ENCODE measurements at regions not wholly inside any gene's neighbourhood (a gene's known extent, or its start where the extent isn't known, plus 50 kb on each side); places are given as distances from the start of the nearest gene placed in this dataset.
"Not testable (repeated sequence)": the region's sequence is repeated elsewhere in the genome, so short reads cannot be mapped to it uniquely, and the experiment has no call there.

DNA sequence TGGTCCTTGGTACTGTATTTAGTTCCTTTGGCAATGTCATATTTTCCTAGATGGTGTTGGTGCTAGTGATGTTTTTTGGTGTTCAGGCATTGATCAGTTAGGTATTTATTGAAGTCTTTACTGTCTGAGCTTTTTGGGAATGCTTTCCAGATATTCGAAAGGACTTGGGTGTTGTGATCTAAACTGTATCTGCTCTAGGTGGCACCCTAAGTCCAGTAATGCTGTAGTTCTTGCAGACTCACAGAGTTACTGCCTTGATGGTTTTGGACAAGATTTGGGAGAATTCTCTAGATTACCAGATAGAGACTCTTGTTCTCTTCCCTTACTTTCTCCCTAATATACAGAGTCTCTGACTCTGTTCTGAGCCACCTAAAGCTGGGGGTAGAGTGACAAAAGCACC lies 513.6 kb upstream of the PITX2 start:
- DNase-seq (ENCODE audit: low read depth) = no peak

DNA sequence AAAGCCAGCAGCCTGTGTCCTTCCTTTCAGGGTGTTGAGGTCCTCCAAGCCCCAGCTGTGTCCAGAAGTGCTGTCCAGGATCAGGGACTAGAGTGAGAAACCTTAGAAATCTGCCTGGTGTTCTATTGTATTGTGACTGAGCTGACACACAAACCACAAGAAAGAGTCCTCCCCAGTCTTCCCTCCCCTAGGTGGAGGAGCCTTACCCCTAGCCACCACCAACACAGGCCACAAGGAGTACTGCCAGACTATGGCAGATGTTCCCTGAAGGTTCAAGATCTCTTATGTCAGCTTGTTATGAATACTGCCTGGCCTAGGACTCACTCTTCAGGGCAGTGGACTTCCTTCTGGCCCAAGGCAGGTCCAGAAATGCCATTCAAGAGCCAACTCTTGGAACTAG lies 514.1 kb upstream of the PITX2 start:
- no peak for DNase-seq (ENCODE audit: low read depth)

DNA sequence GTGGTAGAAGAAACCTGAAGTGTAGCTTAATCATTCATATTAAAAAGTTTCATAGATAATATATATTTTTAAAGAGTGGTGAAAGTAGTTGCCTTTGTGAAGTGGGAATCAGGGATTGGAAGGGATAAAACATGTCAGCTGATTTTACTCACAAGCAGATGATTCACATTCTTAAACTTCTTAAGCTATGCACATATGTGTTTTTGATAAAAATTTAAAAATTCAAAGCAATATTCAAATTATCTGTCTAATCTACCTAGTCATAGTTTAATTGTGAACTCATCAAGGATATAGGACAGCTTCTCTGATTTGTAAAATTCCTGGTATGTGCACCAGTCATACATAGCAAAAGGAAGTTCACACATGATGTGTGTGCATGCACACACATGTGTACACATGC lies 520.6 kb upstream of the PITX2 start:
- no peak for DNase-seq (ENCODE audit: low read depth)

DNA sequence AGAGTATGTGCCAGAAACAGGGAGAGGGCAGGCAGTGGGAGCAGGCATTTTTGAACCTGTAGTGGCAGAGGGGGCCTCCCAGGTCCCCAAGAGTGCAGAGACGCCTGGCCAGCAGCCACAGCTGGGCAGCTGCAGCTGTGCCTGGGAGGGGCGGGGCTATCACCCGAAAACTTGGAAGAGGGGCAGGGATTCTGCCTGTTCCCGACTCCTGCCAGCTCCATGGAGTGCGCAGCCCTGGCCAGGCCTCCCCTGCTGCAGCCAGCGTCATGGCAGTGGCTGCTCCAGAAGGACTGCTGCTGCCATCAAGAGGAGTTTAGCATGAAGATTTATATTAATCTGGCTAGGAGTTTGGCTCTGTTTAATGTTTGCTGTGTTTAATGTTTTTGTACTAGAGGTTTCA lies 532.1 kb upstream of the PITX2 start:
- DNase-seq (ENCODE audit: low read depth) = no peak

DNA sequence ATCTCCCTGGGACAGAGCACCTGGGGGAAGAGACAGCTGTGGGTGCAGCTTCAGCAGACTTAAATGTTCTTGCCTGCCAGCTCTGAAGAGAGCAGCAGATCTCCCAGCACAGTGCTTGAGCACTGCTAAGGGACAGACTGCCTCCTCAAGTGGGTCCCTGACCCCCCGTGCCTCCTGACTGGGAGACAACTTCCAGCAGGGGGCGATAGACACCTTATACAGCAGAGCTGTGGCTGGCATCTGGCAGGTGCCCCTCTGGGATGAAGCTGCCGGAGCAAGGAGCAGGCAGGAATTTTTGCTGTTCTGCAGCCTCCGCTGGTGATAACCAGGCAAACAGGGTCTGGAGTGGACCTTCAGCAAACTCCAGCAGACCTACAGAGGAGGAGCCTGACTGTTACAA lies 541.7 kb upstream of the PITX2 start:
- DNase-seq (ENCODE audit: low read depth) = not testable (repeated sequence)

DNA sequence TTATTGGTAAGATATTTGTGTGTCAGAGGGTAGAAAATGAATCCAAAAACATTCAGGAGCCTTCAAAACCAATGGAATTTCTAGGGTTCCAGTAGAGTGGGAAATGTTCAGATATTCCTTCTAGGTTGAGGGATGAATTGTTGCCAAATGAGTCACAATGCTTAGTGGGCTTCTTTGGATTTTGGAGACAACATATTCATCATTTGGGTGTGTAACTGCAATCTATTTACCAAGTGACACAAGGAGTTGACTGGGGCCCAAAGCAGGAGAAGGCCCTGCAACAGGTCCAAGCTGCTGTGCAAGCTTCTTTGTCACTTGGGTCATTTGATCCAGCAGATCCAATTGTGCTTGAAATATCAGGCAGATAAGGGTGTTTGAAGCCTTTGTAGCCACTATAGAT lies 551.5 kb upstream of the PITX2 start:
- no peak for DNase-seq (ENCODE audit: low read depth)

DNA sequence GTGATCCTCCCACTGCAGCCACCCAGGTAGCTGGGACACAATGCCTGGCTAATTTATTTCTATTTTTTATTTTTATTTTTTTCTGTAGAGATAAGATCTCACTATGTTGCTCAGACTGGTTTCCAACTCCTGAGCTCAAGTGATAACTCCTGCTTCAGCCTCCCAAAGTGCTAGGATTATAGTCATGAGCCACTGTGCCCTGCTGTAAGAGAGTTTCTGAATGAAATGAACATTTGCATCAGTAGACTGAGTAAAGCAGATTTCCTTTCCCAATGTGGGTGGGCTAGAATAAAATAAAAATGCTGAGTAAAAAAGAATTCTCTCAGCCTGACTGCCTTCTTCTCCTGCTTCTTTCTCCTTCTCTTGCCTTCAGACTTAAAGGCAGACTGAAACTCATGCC lies 555.4 kb upstream of the PITX2 start:
- DNase-seq (ENCODE audit: low read depth) = no peak

DNA sequence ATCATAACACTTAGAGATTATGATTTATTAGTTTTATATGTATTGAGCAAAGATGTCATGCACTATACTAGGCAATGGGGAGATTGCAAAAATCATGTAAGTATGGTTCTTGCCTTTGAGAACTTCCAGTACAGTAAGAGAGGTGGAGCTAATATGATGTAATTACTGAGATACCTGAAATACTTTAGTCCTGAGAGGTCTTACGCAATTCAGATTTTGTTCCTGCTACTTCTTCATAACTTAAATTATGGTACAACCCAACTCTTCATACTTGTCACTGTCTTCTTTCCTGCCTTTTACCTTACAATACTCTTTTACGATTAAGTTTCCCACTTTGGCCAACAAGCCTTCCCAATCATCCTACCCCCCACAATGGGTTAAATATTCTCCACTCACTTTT lies 564.2 kb upstream of the PITX2 start:
- DNase-seq (ENCODE audit: low read depth) = no peak

DNA sequence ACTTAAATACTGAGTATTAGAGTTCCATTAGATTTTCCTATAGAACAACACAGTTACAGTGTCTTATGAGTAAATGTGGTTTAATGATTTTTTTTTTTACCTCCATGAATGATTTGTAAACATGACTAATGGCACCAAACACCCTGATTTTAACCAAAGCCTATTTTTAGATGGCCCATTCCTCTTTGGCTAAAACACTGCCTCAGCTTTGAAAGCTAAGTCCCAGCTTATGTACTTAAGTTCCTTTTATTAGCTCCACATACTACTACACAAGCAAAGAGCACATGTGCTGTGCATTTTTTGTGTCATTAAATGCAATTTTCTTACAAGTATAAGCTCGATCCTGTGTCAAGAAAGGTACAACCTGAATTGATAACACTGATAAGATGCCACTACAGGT lies 575.6 kb upstream of the PITX2 start:
- DNase-seq (ENCODE audit: low read depth) = no peak

DNA sequence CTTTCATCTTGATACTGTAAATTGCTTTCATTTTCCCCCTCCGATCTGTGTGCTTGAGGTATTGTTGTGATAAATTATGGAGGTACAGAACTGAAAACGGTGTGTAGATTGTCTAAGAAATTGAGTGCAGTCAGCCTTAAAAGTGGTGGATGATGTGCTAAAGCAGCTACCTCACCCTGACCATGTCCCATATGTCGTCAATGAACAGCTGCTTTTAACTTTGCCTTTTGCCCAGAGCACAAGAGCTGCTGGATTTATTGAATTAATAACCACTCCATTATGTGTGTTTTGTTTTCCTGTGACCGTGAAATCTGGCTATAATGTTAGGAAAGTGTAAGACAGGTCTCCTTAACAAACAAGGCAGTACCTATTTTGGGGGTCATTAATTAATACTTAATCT lies 581.9 kb upstream of the PITX2 start:
- DNase-seq (ENCODE audit: low read depth) = no peak

DNA sequence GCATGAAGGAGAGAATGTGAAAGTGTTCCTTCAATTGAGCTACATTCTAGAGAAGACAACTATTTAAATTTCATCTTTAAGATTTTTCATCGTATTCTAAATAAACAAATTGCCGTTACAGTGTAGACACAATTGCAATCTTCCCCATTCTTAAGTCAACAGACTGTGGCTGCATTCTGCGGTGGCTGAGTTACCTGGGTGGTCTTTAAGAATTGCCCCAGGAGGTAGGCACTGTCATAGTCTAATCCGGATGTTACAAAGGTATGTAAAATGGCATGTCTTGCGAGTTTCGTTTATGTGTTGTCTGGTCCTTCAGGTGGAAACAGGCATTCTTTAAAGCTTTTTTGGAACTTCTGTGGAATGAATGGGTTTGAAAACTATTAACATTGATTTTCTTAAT lies 586.1 kb upstream of the PITX2 start:
- DNase-seq (ENCODE audit: low read depth) = no peak

DNA sequence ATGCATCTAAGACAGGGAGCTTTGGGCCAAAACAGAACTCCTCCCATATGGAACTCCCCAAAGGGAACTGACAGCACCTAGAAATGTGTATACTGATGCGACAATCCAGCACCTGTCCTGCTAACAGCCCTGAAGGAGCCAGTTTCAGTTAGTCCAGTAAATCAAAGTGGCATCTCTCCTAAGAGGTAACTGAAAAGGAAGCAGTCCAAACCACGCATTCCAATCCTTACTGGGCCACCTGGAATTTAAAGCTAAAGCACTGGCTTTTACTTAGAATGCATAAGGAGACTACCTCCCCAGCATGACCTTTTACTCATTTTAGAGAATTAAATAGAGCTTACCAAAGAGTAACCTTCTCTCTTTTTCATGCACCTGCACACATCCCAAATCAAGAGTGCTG lies 586.8 kb upstream of the PITX2 start:
- DNase-seq (ENCODE audit: low read depth) = no peak

DNA sequence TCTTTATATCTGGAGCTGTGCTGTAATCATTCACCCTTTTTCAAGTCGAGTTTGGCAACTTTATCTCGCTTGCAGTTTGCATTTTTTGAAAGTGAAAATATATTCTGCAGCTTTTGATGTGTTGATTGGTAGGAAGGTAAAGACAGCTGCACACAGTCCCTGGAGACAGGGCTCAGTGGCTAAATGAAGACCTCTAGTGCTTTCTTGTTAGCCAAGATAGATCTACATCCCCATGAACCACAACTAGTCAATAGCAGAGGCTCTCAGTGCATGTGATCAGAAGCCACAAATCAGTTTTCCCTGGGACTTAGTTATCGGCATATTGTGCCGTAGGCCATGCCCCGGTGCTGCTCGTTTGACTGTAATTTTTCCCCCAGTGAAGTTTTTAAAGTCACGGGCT lies 587.7 kb upstream of the PITX2 start:
- DNase-seq (ENCODE audit: low read depth) = no peak

DNA sequence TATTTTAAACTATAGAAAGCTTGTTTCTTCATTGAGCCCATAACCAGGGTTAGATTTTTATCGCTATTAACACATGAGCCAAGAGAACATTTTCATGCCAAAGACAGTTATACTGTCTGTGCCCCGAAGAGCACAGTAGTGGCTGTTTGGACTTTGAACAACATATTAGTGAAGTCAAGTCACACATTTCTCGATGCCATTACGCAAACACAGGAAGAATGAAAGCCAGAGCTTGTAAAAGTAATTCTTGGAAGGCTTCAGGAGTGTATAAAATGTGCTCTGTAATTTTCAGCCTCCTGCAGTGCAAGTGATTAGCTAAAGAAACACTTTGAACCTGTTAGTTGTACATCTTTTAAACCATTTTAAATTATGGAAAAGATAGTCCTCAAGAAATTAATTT lies 590.7 kb upstream of the PITX2 start:
- DNase-seq (ENCODE audit: low read depth) = no peak

DNA sequence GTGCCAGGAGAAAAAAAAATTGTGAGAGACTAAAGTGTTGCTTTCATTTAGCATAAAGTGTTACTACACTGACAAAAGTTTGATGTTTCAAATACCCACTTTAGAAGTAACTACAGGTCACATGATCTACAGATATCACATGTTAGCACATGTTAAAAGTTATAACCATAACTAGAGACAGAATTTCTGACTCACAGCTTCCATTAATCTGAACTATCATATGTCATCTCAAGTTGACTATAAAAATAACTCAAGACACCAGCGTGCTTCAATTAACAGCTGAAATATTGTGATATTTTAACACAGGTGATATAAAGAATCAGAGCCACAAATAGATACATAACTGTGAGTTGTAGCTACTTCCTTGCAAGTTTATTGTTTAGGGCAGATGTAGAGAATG lies 591.5 kb upstream of the PITX2 start:
- DNase-seq (ENCODE audit: low read depth) = no peak

DNA sequence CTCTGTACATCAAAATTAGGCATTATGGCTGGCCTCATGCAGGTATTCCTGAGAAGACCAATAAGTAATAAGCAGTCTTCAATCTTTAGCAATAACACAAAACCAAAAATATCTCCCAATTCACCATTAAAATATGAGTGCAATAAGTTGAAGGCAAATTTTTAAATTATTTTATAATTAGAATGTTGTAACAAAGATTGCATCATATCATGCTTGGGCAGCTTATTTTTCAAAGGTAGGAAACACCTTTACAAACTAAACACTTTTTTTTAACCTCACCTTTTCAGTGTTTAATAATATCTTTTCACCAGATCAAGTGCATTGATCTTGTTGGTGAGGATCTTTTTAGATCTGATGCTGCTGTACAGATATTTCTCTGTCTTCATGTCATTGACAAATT lies 592.9 kb upstream of the PITX2 start:
- no peak for DNase-seq (ENCODE audit: low read depth)

DNA sequence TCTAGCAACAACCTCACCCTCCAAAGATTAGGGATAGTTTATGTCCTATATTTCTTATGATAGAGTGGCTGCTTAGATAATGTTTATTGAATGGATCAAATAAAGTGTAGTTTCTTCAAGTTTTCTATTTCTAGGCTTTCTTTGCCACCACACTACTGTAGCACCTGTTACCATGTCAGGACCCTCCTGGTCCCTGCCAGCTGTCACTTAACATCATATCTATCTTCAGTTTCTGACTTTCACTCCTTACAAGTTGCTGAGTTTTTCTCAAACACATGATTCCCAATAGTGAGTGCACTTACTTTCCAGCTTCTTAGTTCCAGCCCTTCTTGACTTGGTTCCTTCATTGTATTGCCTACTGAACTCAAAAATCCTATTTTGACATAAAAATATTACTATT lies 593.9 kb upstream of the PITX2 start:
- DNase-seq (ENCODE audit: low read depth) = no peak

DNA sequence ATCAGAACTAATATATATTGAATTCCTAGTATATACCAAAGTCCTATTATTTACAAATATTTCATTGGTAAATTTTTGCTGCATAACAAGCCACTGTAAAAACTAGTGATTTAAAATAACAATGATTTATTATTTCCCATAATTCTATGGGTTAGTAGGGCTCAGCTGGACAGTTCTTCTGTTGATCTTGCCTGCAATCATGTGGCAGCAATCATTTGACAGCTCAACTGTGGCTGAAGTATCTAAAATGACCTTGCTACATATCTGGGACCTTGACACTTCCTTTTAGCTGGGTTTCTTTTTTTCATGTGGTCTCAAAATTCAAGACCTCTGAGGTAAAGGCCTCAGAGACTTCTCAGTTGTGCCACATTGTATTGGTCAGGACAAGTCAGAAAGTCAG lies 598.5 kb upstream of the PITX2 start:
- no peak for DNase-seq (ENCODE audit: low read depth)

DNA sequence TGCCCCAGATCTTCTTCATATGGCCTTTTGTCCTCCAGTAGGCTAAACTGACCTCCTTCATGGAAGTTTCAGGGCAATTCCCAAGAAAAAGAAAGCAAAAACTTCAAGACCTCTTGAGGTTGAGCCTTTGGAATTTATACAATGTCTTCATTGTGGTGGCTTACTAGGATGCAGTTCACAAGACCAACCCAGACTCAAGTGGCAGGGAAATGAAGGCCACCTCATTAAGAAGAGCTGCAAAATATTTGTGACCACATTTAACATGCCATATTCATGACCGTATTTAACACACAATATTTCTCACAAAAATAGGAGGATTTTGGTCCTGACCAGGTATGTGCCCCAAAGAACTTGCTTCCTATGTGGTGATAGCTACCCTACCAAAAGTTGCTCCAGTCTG lies 605.5 kb upstream of the PITX2 start:
- DNase-seq (ENCODE audit: low read depth) = no peak

DNA sequence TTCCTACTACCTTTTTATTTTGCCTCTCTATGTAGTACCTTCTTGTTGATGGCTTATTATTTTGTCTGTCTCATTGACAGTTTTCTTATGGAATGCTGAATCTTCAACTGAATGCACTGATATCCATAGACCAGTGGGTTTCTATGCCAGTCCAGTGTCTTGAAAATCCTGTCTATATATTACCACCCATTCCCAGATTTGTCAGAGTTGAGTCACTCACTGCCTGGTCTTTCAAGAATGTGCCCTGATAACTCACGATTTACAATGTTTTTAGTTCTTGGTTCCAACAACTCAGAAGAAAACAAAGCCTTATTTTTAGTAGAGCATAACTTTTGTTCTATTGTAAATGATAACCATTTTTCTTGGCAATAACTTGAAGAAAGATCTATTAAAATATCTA lies 606.0 kb upstream of the PITX2 start:
- no peak for DNase-seq (ENCODE audit: low read depth)

DNA sequence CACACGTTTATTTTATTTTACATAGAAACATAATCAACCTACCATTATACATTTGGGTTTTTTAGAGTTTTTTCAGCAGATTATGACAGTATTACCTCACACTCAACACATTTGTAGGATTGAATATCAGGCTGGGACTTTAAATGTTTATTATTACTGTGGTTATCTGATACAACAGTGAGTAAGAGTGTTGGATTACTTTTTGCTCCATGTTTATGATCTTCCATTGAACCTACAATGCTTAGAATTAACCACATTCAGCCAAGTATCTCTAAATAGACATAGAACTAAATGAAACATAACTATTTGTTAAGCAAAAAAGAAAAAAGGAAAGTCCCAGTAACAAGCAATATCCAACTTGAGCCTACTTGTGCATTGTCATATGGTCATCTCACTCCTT lies 607.4 kb upstream of the PITX2 start:
- DNase-seq (ENCODE audit: low read depth) = no peak

DNA sequence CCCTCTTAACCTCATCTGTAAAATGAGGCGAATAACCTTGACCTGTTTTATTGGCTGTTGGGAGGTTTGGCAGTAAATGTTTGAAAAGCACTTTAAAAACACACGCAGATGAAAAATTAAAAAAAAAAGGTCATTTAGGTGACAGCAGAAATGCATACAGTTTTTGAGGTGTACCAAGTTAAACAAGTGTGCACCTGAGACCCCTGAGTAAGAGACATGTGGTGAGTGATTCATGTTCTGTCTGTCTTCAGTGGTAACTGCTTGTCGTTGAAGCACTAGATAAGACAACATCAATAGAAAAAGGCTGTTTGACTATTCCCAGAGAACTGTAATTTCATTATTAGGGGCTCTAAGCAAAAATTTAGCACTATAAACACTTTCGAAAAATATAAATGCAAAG lies 608.4 kb upstream of the PITX2 start:
- DNase-seq (ENCODE audit: low read depth) = no peak

DNA sequence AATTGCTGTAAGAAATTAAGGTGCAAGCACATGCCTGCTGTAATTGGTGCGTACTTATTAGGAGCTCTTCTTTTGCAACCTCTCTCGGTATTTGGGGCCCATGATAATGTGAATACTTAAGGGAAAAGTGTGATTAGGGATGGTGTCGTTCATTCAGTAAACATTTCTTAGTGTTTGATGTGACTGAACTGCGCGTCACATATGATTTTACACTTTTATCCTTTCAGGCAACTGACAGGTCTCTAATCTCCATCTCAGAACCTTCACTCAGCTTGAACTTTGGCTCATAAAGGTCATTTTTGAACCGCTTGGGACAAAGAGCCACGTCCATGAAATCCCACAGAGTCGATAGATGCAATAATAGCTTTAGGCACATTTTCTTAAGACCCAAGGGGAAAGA lies 612.1 kb upstream of the PITX2 start:
- no peak for DNase-seq (ENCODE audit: low read depth)

DNA sequence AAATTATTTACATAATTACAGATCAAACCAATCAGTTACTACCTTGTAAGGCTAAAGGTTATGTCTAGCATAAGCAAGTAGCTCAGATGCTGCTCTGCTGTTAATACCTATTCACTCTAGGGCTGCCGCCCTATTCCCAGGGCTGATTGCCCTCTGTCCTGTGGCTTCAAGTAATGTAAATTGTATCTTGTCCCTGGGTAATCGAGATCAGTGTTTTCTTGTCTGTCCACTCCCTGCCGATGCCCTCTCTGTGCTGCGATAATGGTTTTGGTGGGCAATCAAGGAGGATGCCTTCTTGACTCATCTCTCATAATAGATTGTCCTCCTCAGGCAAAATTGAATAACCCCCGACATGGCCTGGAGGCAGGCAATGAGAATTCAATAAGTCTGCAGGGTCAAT lies 641.0 kb upstream of the PITX2 start:
- no peak for DNase-seq (ENCODE audit: low read depth)

DNA sequence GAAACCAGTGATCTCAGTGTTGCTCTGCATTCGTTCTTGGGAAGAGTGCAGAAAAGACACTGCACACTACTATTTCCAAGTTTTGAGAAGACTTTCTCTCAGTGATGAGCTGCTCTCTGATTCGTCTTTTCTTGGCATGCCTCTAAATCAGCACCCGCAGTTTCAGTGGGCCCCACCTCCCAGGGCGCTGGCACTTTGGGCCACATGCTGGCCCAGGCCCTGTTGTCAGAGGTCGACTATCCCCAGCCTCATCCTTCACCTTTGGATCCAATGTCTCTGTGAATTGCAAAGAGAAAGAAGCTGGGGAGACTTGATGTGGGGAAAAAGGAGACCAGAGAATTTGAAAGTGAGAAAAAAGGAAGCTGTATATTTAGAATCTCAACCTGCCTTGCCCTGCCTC lies 644.1 kb upstream of the PITX2 start:
- no peak for DNase-seq (ENCODE audit: low read depth)
